ENCODE measurements at regions not wholly inside any gene's neighbourhood (a gene's known extent, or its start where the extent isn't known, plus 50 kb on each side); places are given as distances from the start of the nearest gene placed in this dataset.

- WGBS, 5 donors, result 77 to 91% (median 89%) methylated on average over 2 of the region's 2 CpGs
Measured at GRCh38 chr13:68264692-68265091, 1034.6 kb upstream of the PCDH9 start.

DNA sequence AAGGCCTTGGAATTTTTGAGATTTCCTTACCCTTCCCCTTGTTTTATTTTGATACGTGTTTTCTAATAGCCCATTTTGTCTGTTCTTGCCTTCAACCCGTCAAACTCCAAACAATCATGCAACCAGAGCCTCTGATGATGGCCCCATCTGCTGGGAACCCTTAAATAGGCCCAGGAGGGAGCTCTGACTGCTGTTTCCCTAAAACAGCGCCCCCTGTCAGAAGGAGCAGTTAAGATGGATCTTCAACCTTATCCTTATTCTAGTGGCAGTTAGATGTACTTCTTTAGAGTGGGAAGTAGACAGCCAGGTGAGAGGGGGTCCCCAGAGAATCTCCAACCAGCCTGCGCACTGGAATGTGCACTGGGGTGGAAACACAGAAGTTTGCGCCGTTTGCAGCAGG, 1031.0 kb upstream of the PCDH9 start:
- Histone ChIP-seq H3K27ac (no peak overlapping the region), H3K4me3 (no peak overlapping the region), H3K27me3 (replicated peaks in 1 of 7) (no peaks in the 10 kb centered on the region), H3K36me3 (no peaks in the 10 kb centered on the region), H3K9me3 (peaks cover 0 to 20% (median 0%) of the 10 kb centered on the region in 8 donors), H3K4me1 (no peaks in the 10 kb centered on the region)
- intact Hi-C loops (cut with DNase I; ENCODE audit: low total_unique reads), result no loop called here
- 78 to 90% (median 82%) methylated on average over 6 of the region's 6 CpGs for WGBS, 5 donors
- TF ChIP-seq POLR2A (IDR thresholded peaks at IDR 0.05) (no peak), POLR2AphosphoS5 (IDR thresholded peaks at IDR 0.05) (no peak)
- TF ChIP-seq, protein P1, sequence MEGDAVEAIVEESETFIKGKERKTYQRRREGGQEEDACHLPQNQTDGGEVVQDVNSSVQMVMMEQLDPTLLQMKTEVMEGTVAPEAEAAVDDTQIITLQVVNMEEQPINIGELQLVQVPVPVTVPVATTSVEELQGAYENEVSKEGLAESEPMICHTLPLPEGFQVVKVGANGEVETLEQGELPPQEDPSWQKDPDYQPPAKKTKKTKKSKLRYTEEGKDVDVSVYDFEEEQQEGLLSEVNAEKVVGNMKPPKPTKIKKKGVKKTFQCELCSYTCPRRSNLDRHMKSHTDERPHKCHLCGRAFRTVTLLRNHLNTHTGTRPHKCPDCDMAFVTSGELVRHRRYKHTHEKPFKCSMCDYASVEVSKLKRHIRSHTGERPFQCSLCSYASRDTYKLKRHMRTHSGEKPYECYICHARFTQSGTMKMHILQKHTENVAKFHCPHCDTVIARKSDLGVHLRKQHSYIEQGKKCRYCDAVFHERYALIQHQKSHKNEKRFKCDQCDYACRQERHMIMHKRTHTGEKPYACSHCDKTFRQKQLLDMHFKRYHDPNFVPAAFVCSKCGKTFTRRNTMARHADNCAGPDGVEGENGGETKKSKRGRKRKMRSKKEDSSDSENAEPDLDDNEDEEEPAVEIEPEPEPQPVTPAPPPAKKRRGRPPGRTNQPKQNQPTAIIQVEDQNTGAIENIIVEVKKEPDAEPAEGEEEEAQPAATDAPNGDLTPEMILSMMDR (IDR thresholded peaks at IDR 0.05 in 8 of 11, conservative IDR thresholded peaks at IDR 0.05 in 3 of 11), result no peak
- no peak for DNase-seq

More at GRCh38 chr13:68264692-68265091, 1034.6 kb upstream of the PCDH9 start:
- H3K36me3 ChIP-seq, result no peaks in the 10 kb centered on the region
- H3K27me3 ChIP-seq (replicated peaks in 1 of 7), result no peaks in the 10 kb centered on the region
- no peak overlapping the region for H3K4me3 ChIP-seq
- H3K9me3 ChIP-seq, result peaks cover 0 to 11% (median 0%) of the 10 kb centered on the region in 8 donors
- H3K27ac ChIP-seq, result no peak overlapping the region
- intact Hi-C loops (cut with DNase I; ENCODE audit: low total_unique reads), result no loop called here
- no peak for DNase-seq
- TF ChIP-seq, protein P1 (IDR thresholded peaks at IDR 0.05 in 8 of 11, conservative IDR thresholded peaks at IDR 0.05 in 3 of 11), result no peak
- TF ChIP-seq POLR2AphosphoS5 (IDR thresholded peaks at IDR 0.05) (no peak), POLR2A (IDR thresholded peaks at IDR 0.05) (no peak)
- H3K4me1 ChIP-seq, result no peaks in the 10 kb centered on the region

- Histone ChIP-seq H3K36me3 (no peaks in the 10 kb centered on the region), H3K4me3 (no peak overlapping the region), H3K27ac (no peak overlapping the region), H3K27me3 (replicated peaks in 1 of 7) (no peaks in the 10 kb centered on the region), H3K4me1 (no peaks in the 10 kb centered on the region), H3K9me3 (peaks cover 0 to 20% (median 0%) of the 10 kb centered on the region in 8 donors)
- TF ChIP-seq POLR2AphosphoS5 (IDR thresholded peaks at IDR 0.05) (no peak), POLR2A (IDR thresholded peaks at IDR 0.05) (no peak)
- TF ChIP-seq, protein P1 (IDR thresholded peaks at IDR 0.05 in 8 of 11, conservative IDR thresholded peaks at IDR 0.05 in 3 of 11), result no peak
- intact Hi-C loops (cut with DNase I; ENCODE audit: low total_unique reads), result no loop called here
- no peak for DNase-seq
- 87 to 93% (median 91%) methylated on average over 15 of the region's 15 CpGs for WGBS, 5 donors
Measured at GRCh38 chr13:68257111-68257842, 1027.1 kb upstream of the PCDH9 start.

DNA sequence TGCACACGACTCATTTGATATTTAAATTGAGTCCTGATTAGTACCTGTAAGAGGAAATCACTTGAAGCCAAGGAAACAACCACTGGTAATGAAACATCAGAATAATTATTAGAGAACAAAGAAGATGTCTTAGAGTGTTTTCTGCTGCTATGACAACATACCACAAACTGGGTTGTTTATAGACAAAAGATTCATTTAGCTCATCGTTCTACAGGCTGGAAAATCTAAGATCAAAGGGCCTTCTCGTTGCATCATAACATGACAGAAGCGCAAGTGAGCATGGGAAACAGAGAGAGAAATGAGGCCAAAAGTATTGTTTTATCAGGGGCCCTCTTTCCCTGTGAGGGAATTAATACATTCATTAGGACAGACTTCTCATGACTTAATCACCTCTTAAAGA, 1024.0 kb upstream of the PCDH9 start:
- WGBS, 5 donors, result 67 to 83% (median 72%) methylated on average over 4 of the region's 4 CpGs
- Histone ChIP-seq H3K4me3 (no peak overlapping the region), H3K27ac (no peak overlapping the region), H3K9me3 (peaks cover 0 to 9% (median 2%) of the 10 kb centered on the region in 8 donors), H3K4me1 (no peaks in the 10 kb centered on the region), H3K36me3 (no peaks in the 10 kb centered on the region), H3K27me3 (replicated peaks in 1 of 7) (no peaks in the 10 kb centered on the region)
- DNase-seq, result no peak
- intact Hi-C loops (cut with DNase I; ENCODE audit: low total_unique reads), result no loop called here
- TF ChIP-seq, protein P1 (IDR thresholded peaks at IDR 0.05 in 8 of 11, conservative IDR thresholded peaks at IDR 0.05 in 3 of 11), result no peak
- TF ChIP-seq POLR2AphosphoS5 (IDR thresholded peaks at IDR 0.05) (no peak), POLR2A (IDR thresholded peaks at IDR 0.05) (no peak)

Measured in spleen (tissue), 11 donors.